ENCODE measurements at regions not wholly inside any gene's neighbourhood (a gene's known extent, or its start where the extent isn't known, plus 50 kb on each side); places are given as distances from the start of the nearest gene placed in this dataset.
"Not testable (repeated sequence)": the region's sequence is repeated elsewhere in the genome, so short reads cannot be mapped to it uniquely, and the experiment has no call there.

- Histone ChIP-seq H2AFZ (ENCODE audit: low read depth, low read length) (no peak overlapping the region), H3K9ac (ENCODE audit: low read depth, low read length) (no peak overlapping the region), H3K36me3 (ENCODE audit: insufficient read depth, low read length) (no peaks in the 10 kb centered on the region), H3K27ac (ENCODE audit: low read length) (no peak overlapping the region), H3K4me3 (ENCODE audit: low read depth in 1 of 2, low read length in 2 of 2) (no peak overlapping the region), H3K9me3 (ENCODE audit: insufficient read depth, low read length, severe bottlenecking) (no peaks in the 10 kb centered on the region), H3K4me1 (ENCODE audit: insufficient read depth, low read length) (no peaks in the 10 kb centered on the region), H3K4me2 (ENCODE audit: insufficient read depth, low read length) (no peak overlapping the region), H3K79me2 (ENCODE audit: insufficient read depth, low read length) (no peaks in the 10 kb centered on the region), H4K20me1 (ENCODE audit: insufficient read depth, low read length) (no peaks in the 10 kb centered on the region), H3K27me3 (ENCODE audit: insufficient read depth, low read length, poor library complexity) (no peaks in the 10 kb centered on the region)
- ATAC-seq (ENCODE audit: insufficient read depth, low read depth) (no peak), DNase-seq (no peak)
- TF ChIP-seq EZH2 (IDR thresholded peaks at IDR 0.05; ENCODE audit: borderline replicate concordance, low read depth, low read length, severe bottlenecking) (no peak), CTCF (IDR thresholded peaks at IDR 0.05; ENCODE audit: borderline replicate concordance, extremely low read depth, low read length, poor library complexity, severe bottlenecking) (no peak)
Measured at GRCh38 chr2:238615187-238615586, 188.5 kb downstream of the ASB1 start.

GRCh38 chr2:238616681-238617080 lies 190.0 kb downstream of the ASB1 start:
- Histone ChIP-seq H3K4me1 (ENCODE audit: insufficient read depth, low read length) (no peaks in the 10 kb centered on the region), H3K4me3 (ENCODE audit: low read depth in 1 of 2, low read length in 2 of 2) (no peak overlapping the region), H3K4me2 (ENCODE audit: insufficient read depth, low read length) (no peak overlapping the region), H3K27me3 (ENCODE audit: insufficient read depth, low read length, poor library complexity) (no peaks in the 10 kb centered on the region), H4K20me1 (ENCODE audit: insufficient read depth, low read length) (no peaks in the 10 kb centered on the region), H3K36me3 (ENCODE audit: insufficient read depth, low read length) (no peaks in the 10 kb centered on the region), H3K79me2 (ENCODE audit: insufficient read depth, low read length) (no peaks in the 10 kb centered on the region), H3K9ac (ENCODE audit: low read depth, low read length) (no peak overlapping the region), H2AFZ (ENCODE audit: low read depth, low read length) (no peak overlapping the region), H3K27ac (ENCODE audit: low read length) (no peak overlapping the region), H3K9me3 (ENCODE audit: insufficient read depth, low read length, severe bottlenecking) (no peaks in the 10 kb centered on the region)
- DNase-seq = no peak
- no peak for TF ChIP-seq CTCF (IDR thresholded peaks at IDR 0.05; ENCODE audit: borderline replicate concordance, extremely low read depth, low read length, poor library complexity, severe bottlenecking)
- no peak for TF ChIP-seq EZH2 (IDR thresholded peaks at IDR 0.05; ENCODE audit: borderline replicate concordance, low read depth, low read length, severe bottlenecking)
- no peak for ATAC-seq (ENCODE audit: insufficient read depth, low read depth)

GRCh38 chr2:238618494-238619283 lies 192.0 kb downstream of the ASB1 start:
- not testable (repeated sequence) for H3K9me3 ChIP-seq (ENCODE audit: insufficient read depth, low read length, severe bottlenecking); H3K36me3 ChIP-seq (ENCODE audit: insufficient read depth, low read length); H4K20me1 ChIP-seq (ENCODE audit: insufficient read depth, low read length); H3K4me3 ChIP-seq (ENCODE audit: low read depth in 1 of 2, low read length in 2 of 2); H3K9ac ChIP-seq (ENCODE audit: low read depth, low read length); H3K79me2 ChIP-seq (ENCODE audit: insufficient read depth, low read length); ATAC-seq (ENCODE audit: insufficient read depth, low read depth); H3K27me3 ChIP-seq (ENCODE audit: insufficient read depth, low read length, poor library complexity); H3K27ac ChIP-seq (ENCODE audit: low read length); H3K4me2 ChIP-seq (ENCODE audit: insufficient read depth, low read length); H3K4me1 ChIP-seq (ENCODE audit: insufficient read depth, low read length); H2AFZ ChIP-seq (ENCODE audit: low read depth, low read length); DNase-seq

GRCh38 chr2:238627899-238628298 lies 201.2 kb downstream of the ASB1 start:
- ATAC-seq (ENCODE audit: insufficient read depth, low read depth) (no peak), DNase-seq (no peak)
- Histone ChIP-seq H3K4me3 (ENCODE audit: low read depth in 1 of 2, low read length in 2 of 2) (no peak overlapping the region), H3K27me3 (ENCODE audit: insufficient read depth, low read length, poor library complexity) (peaks cover 4% of the 10 kb centered on the region), H3K36me3 (ENCODE audit: insufficient read depth, low read length) (no peaks in the 10 kb centered on the region), H3K4me1 (ENCODE audit: insufficient read depth, low read length) (no peaks in the 10 kb centered on the region), H2AFZ (ENCODE audit: low read depth, low read length) (no peak overlapping the region), H3K9ac (ENCODE audit: low read depth, low read length) (no peak overlapping the region), H3K79me2 (ENCODE audit: insufficient read depth, low read length) (no peaks in the 10 kb centered on the region), H3K4me2 (ENCODE audit: insufficient read depth, low read length) (no peak overlapping the region), H3K9me3 (ENCODE audit: insufficient read depth, low read length, severe bottlenecking) (no peaks in the 10 kb centered on the region), H4K20me1 (ENCODE audit: insufficient read depth, low read length) (no peaks in the 10 kb centered on the region), H3K27ac (ENCODE audit: low read length) (no peak overlapping the region)
- TF ChIP-seq CTCF (IDR thresholded peaks at IDR 0.05; ENCODE audit: borderline replicate concordance, extremely low read depth, low read length, poor library complexity, severe bottlenecking) = no peak
- TF ChIP-seq EZH2 (IDR thresholded peaks at IDR 0.05; ENCODE audit: borderline replicate concordance, low read depth, low read length, severe bottlenecking) = no peak

Data from DND-41 (cell line).